ENCODE measurements at regions not wholly inside any gene's neighbourhood (a gene's known extent, or its start where the extent isn't known, plus 50 kb on each side); places are given as distances from the start of the nearest gene placed in this dataset.
A peak's percentile ranks its signal among the peaks of the same experiment; 100 is the strongest.

DNA sequence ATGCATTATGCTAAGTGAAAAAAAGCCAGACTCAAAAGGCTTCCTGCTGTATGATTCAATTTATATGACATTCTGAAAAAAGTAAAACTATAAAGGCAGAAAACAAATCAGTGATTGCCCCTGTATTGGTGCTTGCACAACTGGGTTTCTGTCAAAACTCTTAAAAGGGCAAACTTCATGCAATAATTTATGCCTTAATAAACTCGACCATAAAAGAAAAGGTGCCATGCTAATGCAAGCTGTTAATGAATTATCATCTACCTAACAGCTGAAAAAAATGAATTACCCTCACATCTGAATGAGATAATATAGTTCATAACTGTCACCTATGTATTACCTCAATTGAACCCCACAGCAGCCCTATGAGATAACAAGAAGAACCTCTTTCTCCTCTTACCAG is 120.8 kb upstream of the ATP1A1 start:
- H3K36me3 ChIP-seq (ENCODE audit: insufficient read depth, low read length): no peaks in the 10 kb centered on the region
- Mint-ChIP-seq H3K36me3 (no peaks in the 10 kb centered on the region), H3K9me3 (peaks cover 0 to 2% (median 0%) of the 10 kb centered on the region in 8 donors), H3K4me3 (no peak overlapping the region), H3K4me1 (no peaks in the 10 kb centered on the region), H3K27me3 (peaks cover 0 to 1% of the 10 kb centered on the region in 2 donors), H3K27ac (no peak overlapping the region)
- no peaks in the 10 kb centered on the region for H3K9me3 ChIP-seq (ENCODE audit: control insufficient read depth in 1 of 2, low read length in 2 of 2)
- intact Hi-C loops (cut with micrococcal nuclease): no loop called here
- no peaks in the 10 kb centered on the region for H3K27me3 ChIP-seq (ENCODE audit: insufficient read depth, low read length)
- no peak overlapping the region for H3K27ac ChIP-seq (ENCODE audit: low read depth, low read length)
- no peak overlapping the region for H3K4me3 ChIP-seq (ENCODE audit: low read length in 2 of 2)
- no peaks in the 10 kb centered on the region for H3K4me1 ChIP-seq (ENCODE audit: insufficient read depth, low read length)
- ChIA-PET POLR2A (ENCODE audit: partially characterized antibody) (interaction anchor here (0.5 kb wide), 1 partner anchor 152 kb away, joined by 3 read pairs; no protein-coding TSS in a partner anchor), CTCF (ENCODE audit: partially characterized antibody) (interaction anchor here (1.2 to 1.5 kb wide), 3 partner anchors 16 to 100 kb away, joined by 3 to 4 read pairs (median 3); no protein-coding TSS in a partner anchor)
- no peak for DNase-seq

GRCh38 chr1:116252785-116253184 is 120.3 kb upstream of the ATP1A1 start:
- CTCF ChIA-PET (ENCODE audit: partially characterized antibody): interaction anchor here (1.2 to 1.5 kb wide), 3 partner anchors 17 to 101 kb away, joined by 3 to 4 read pairs (median 3); no protein-coding TSS in a partner anchor
- Histone ChIP-seq H3K27me3 (ENCODE audit: insufficient read depth, low read length) (no peaks in the 10 kb centered on the region), H3K9me3 (ENCODE audit: control insufficient read depth in 1 of 2, low read length in 2 of 2) (no peaks in the 10 kb centered on the region), H3K27ac (ENCODE audit: low read depth, low read length) (no peak overlapping the region), H3K4me1 (ENCODE audit: insufficient read depth, low read length) (no peaks in the 10 kb centered on the region), H3K4me3 (ENCODE audit: low read length in 2 of 2) (no peak overlapping the region), H3K36me3 (ENCODE audit: insufficient read depth, low read length) (no peaks in the 10 kb centered on the region)
- Mint-ChIP-seq H3K9me3 (peaks cover 0 to 2% (median 0%) of the 10 kb centered on the region in 8 donors), H3K4me1 (no peaks in the 10 kb centered on the region), H3K27ac (no peak overlapping the region), H3K4me3 (no peak overlapping the region), H3K36me3 (no peaks in the 10 kb centered on the region), H3K27me3 (peaks cover 0 to 1% of the 10 kb centered on the region in 2 donors)
- DNase-seq: no peak
- POLR2A ChIA-PET (ENCODE audit: partially characterized antibody): interaction anchor here (0.5 kb wide), 1 partner anchor 151 kb away, joined by 3 read pairs; no protein-coding TSS in a partner anchor
- intact Hi-C loops (cut with micrococcal nuclease): no loop called here

- peaks cover 0 to 1% of the 10 kb centered on the region in 2 donors for H3K27me3 Mint-ChIP-seq
- peak overlapping the region in 2 of 7 donors; percentile 2 to 38 for H3K27ac Mint-ChIP-seq
- Histone ChIP-seq H3K4me1 (ENCODE audit: insufficient read depth, low read length) (no peaks in the 10 kb centered on the region), H3K27ac (ENCODE audit: low read depth, low read length) (no peak overlapping the region), H3K9me3 (ENCODE audit: control insufficient read depth in 1 of 2, low read length in 2 of 2) (no peaks in the 10 kb centered on the region), H3K4me3 (ENCODE audit: low read length in 2 of 2) (no peak overlapping the region), H3K36me3 (ENCODE audit: insufficient read depth, low read length) (no peaks in the 10 kb centered on the region), H3K27me3 (ENCODE audit: insufficient read depth, low read length) (no peaks in the 10 kb centered on the region)
- H3K4me3 Mint-ChIP-seq: no peak overlapping the region
- no peaks in the 10 kb centered on the region for H3K36me3 Mint-ChIP-seq
- H3K9me3 Mint-ChIP-seq: peaks cover 0 to 2% (median 0%) of the 10 kb centered on the region in 8 donors
- no peak for DNase-seq
- POLR2A ChIA-PET (ENCODE audit: partially characterized antibody): no interaction called here
- peaks cover 0 to 2% (median 0%) of the 10 kb centered on the region in 4 donors for H3K4me1 Mint-ChIP-seq
- intact Hi-C loops (cut with micrococcal nuclease): no loop called here
- CTCF ChIA-PET (ENCODE audit: partially characterized antibody): no interaction called here
Observed at GRCh38 chr1:116253566-116254382, 119.3 kb upstream of the ATP1A1 start.

GRCh38 chr1:116254776-116255175 is 118.3 kb upstream of the ATP1A1 start:
- Histone ChIP-seq H3K27me3 (ENCODE audit: insufficient read depth, low read length) (no peaks in the 10 kb centered on the region), H3K36me3 (ENCODE audit: insufficient read depth, low read length) (no peaks in the 10 kb centered on the region), H3K4me1 (ENCODE audit: insufficient read depth, low read length) (no peaks in the 10 kb centered on the region), H3K4me3 (ENCODE audit: low read length in 2 of 2) (no peak overlapping the region), H3K9me3 (ENCODE audit: control insufficient read depth in 1 of 2, low read length in 2 of 2) (no peaks in the 10 kb centered on the region), H3K27ac (ENCODE audit: low read depth, low read length) (no peak overlapping the region)
- Mint-ChIP-seq H3K36me3 (no peaks in the 10 kb centered on the region), H3K9me3 (peaks cover 0 to 2% (median 0%) of the 10 kb centered on the region in 8 donors), H3K4me1 (peaks cover 0 to 9% (median 3%) of the 10 kb centered on the region in 4 donors), H3K4me3 (no peak overlapping the region), H3K27me3 (peaks cover 0 to 1% of the 10 kb centered on the region in 2 donors), H3K27ac (peak overlapping the region in 2 of 7 donors; percentile 50 to 73)
- POLR2A ChIA-PET (ENCODE audit: partially characterized antibody): interaction anchor here (0.7 kb wide), 1 partner anchor 120 kb away, joined by 3 read pairs; no protein-coding TSS in a partner anchor
- DNase-seq: no peak
- intact Hi-C loops (cut with micrococcal nuclease): no loop called here
- CTCF ChIA-PET (ENCODE audit: partially characterized antibody): no interaction called here

DNA sequence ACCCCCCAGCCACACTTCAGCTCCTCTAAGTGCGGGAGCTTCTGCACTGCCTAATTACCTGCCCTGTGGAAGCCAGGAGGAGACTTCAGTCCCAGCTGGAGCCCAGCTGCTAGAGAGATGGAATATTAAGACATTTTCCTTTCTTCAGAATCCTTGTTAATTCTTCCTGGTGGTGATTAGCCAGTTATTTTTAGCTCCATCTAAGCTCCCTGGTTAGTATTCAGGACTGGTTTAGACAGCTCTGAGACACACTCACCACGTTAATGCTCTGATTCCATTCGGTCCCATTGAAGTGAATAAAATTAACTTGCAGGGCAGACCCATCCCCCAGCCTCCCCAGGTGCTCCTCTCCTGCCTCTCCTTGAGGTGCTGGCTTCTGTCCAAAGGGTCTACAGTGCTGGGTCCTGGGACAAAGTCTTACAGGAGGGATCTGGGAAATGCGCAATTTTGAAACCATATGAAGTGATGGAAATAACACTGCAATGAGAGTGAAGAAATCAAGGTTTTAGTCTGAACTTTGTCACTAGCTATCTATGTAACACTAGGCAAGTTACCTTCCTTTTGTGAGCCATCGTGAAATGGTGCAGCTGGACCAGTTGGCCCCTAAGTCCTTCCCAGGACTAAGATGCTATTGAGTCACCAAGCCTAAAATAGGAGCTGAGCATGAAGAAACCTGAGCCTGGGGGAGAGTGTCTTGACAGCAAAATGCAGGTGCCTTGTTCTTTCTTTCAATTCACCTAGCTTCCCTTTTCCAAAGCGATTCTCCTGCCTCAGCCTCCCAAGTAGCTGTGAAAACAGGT is 117.4 kb upstream of the ATP1A1 start:
- Histone ChIP-seq H3K4me3 (ENCODE audit: low read length in 2 of 2) (no peak overlapping the region), H3K4me1 (ENCODE audit: insufficient read depth, low read length) (no peaks in the 10 kb centered on the region), H3K27ac (ENCODE audit: low read depth, low read length) (no peak overlapping the region), H3K27me3 (ENCODE audit: insufficient read depth, low read length) (no peaks in the 10 kb centered on the region), H3K36me3 (ENCODE audit: insufficient read depth, low read length) (no peaks in the 10 kb centered on the region), H3K9me3 (ENCODE audit: control insufficient read depth in 1 of 2, low read length in 2 of 2) (no peaks in the 10 kb centered on the region)
- H3K4me1 Mint-ChIP-seq: peaks cover 1 to 17% (median 7%) of the 10 kb centered on the region in 4 donors
- POLR2A ChIA-PET (ENCODE audit: partially characterized antibody): interaction anchor here (0.7 to 1.3 kb wide), 2 partner anchors 69 to 119 kb away, joined by 3 to 4 read pairs; no protein-coding TSS in a partner anchor
- no peaks in the 10 kb centered on the region for H3K36me3 Mint-ChIP-seq
- no peak for DNase-seq
- CTCF ChIA-PET (ENCODE audit: partially characterized antibody): interaction anchor here (1.1 kb wide), 1 partner anchor 229 kb away, joined by 3 read pairs; no protein-coding TSS in a partner anchor
- peaks cover 0 to 1% of the 10 kb centered on the region in 2 donors for H3K27me3 Mint-ChIP-seq
- H3K4me3 Mint-ChIP-seq: no peak overlapping the region
- peak overlapping the region in 2 of 7 donors; percentile 61 to 63 for H3K27ac Mint-ChIP-seq
- H3K9me3 Mint-ChIP-seq: peaks cover 0 to under 1% (median 0%) of the 10 kb centered on the region in 8 donors
- intact Hi-C loops (cut with micrococcal nuclease): no loop called here

- Mint-ChIP-seq H3K27me3 (peaks cover 0 to 1% of the 10 kb centered on the region in 2 donors), H3K4me1 (peaks cover 2 to 23% (median 12%) of the 10 kb centered on the region in 4 donors), H3K36me3 (no peaks in the 10 kb centered on the region), H3K9me3 (no peaks in the 10 kb centered on the region), H3K4me3 (no peak overlapping the region), H3K27ac (peak overlapping the region in 2 of 7 donors; percentile 19 to 61)
- intact Hi-C loops (cut with micrococcal nuclease): no loop called here
- POLR2A ChIA-PET (ENCODE audit: partially characterized antibody): interaction anchor here (1.3 kb wide), 1 partner anchor 69 kb away, joined by 4 read pairs; no protein-coding TSS in a partner anchor
- no peak for DNase-seq
- H3K36me3 ChIP-seq (ENCODE audit: insufficient read depth, low read length): no peaks in the 10 kb centered on the region
- no peaks in the 10 kb centered on the region for H3K9me3 ChIP-seq (ENCODE audit: control insufficient read depth in 1 of 2, low read length in 2 of 2)
- no peak overlapping the region for H3K27ac ChIP-seq (ENCODE audit: low read depth, low read length)
- no peaks in the 10 kb centered on the region for H3K4me1 ChIP-seq (ENCODE audit: insufficient read depth, low read length)
- no peaks in the 10 kb centered on the region for H3K27me3 ChIP-seq (ENCODE audit: insufficient read depth, low read length)
- no peak overlapping the region for H3K4me3 ChIP-seq (ENCODE audit: low read length in 2 of 2)
- CTCF ChIA-PET (ENCODE audit: partially characterized antibody): interaction anchor here (1.1 to 1.2 kb wide), 2 partner anchors 24 to 229 kb away, joined by 3 read pairs; no protein-coding TSS in a partner anchor
Observed at GRCh38 chr1:116256286-116256649, 116.8 kb upstream of the ATP1A1 start.
